Skeletal muscle tissue (tissue), 3 donors: ENCODE measurements at regions not wholly inside any gene's neighbourhood (a gene's known extent, or its start where the extent isn't known, plus 50 kb on each side); places are given as distances from the start of the nearest gene placed in this dataset.

Experiments used
- H3K27ac ChIP-seq: one replicate; pipeline ENCODE4 v1.7.0; 2013; ENCODE audit warnings: mild to moderate bottlenecking, low read depth, low read length, inconsistent platforms
- H3K27me3 ChIP-seq, 3 donors: one replicate each; pipeline ENCODE4 v1.7.0; 2013; ENCODE audit warnings: low read length in 3 of 3; ENCODE audit not compliant: control insufficient read depth in 3 of 3, insufficient read depth in 3 of 3
- H3K36me3 ChIP-seq, 3 donors: one replicate each; pipeline ENCODE4 v1.7.0; 2013; ENCODE audit warnings: low read length in 3 of 3; ENCODE audit not compliant: control insufficient read depth in 3 of 3, insufficient read depth in 3 of 3
- H3K4me1 ChIP-seq, 3 donors: one replicate each; pipeline ENCODE4 v1.7.0; 2013; ENCODE audit warnings: low read length in 3 of 3, mild to moderate bottlenecking in 3 of 3; ENCODE audit not compliant: control insufficient read depth in 3 of 3, insufficient read depth in 3 of 3
- H3K4me3 ChIP-seq, 3 donors: one replicate each; pipeline ENCODE4 v1.7.0; 2013; ENCODE audit warnings: low read length in 3 of 3
- H3K9ac ChIP-seq, 3 donors: one replicate each; pipeline ENCODE4 v1.7.0; 2013; ENCODE audit warnings: low read length in 3 of 3, mild to moderate bottlenecking in 3 of 3, moderate library complexity in 2 of 3, low read depth in 1 of 3
- H3K9me3 ChIP-seq, 3 donors: one replicate each; pipeline ENCODE4 v1.7.0; 2013; ENCODE audit warnings: low read length in 3 of 3; ENCODE audit not compliant: control insufficient read depth in 3 of 3
- donor health status: Osteomylitis.

DNA sequence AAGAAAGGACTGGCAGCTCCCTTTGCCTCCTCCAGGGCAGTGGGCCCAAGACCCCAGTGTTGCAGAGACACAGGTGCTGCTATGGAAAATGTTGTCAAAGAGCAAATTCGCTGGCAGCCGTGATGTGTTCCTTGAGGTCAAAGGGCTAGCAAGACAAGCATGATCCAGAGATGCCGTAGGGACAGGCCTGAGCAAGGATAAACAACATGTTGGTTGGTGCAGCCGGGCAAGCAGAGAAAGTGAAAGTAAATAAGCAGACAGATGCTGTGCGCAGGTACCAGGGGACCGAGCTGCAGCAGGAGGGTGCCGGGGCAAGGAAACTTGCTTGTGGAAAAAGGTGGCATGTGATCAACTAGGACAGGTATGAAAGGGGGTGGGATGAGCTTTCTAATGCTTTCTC is 125.5 kb upstream of the NECTIN1 start:
- Histone ChIP-seq H3K9me3 (no peaks in the 10 kb centered on the region), H3K9ac (no peak overlapping the region), H3K27ac (no peak overlapping the region), H3K36me3 (no peaks in the 10 kb centered on the region), H3K4me1 (peaks cover 0 to 2% (median 0%) of the 10 kb centered on the region in 3 donors), H3K27me3 (peaks cover 10 to 25% (median 25%) of the 10 kb centered on the region in 3 donors), H3K4me3 (no peak overlapping the region)

DNA sequence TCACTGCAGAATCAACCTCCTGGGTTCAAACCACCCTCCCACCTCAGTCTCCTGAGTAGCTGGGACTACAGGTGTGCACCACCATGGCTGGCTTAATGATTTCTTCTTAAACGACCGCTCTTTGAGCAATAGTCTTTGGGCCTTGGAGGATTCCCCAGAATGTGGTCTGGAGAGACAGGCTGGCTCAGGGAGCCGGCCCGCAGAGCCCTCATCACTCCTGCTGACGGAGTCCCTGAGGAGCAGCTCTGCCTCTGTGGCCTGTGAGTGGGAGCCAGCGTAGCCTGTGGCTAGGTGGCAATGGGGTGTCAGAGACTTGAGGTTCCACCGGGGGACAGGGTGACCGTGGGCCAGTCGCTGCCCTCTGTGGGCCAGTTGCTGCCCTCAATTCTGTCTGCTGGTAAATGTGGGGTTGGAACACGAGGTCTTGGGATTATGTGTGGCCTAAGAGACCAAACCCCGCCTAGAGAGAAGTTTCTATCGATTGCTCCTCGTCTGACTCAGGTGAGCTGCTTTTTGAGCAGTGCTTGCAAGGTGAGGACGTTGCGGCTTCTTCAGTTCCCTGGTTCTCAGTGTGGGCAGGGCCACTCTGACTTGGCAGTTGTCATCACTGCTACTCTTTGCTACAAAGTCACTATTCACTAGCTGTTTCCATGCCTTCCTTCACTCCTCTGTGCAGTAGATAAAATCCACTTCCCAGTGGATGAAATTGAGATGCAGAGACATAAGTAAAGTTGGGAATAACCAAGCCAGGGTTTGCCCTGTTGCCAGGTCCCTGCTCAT is 124.8 kb upstream of the NECTIN1 start:
- no peak overlapping the region for H3K4me3 ChIP-seq
- H3K9ac ChIP-seq, result no peak overlapping the region
- no peaks in the 10 kb centered on the region for H3K9me3 ChIP-seq
- peaks cover 0 to 2% (median 0%) of the 10 kb centered on the region in 3 donors for H3K4me1 ChIP-seq
- no peak overlapping the region for H3K27ac ChIP-seq
- H3K36me3 ChIP-seq, result no peaks in the 10 kb centered on the region
- peaks cover 4 to 22% (median 20%) of the 10 kb centered on the region in 3 donors for H3K27me3 ChIP-seq

DNA sequence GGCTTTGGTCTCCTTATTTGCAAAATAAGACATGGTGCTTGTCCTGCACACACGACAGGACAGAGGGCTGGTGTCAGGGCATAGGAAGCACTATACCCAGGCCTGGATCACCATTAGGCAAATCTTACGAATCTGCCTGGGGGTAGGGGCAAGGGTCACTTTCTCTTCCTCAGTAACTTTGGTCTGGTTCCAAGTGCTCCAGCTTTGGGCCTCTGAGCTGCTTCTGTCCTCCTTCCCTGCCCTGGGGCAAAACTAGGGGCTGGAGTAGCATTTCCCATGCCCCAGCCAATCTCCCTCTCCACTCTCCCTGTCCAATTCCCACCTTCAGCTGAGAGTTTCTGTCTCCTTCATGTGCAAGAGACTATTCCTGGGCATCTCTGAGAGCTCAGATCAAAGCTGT is 123.7 kb upstream of the NECTIN1 start:
- Histone ChIP-seq H3K9ac (no peak overlapping the region), H3K27me3 (peaks cover 4 to 15% (median 14%) of the 10 kb centered on the region in 3 donors), H3K4me1 (peaks cover 0 to 2% (median 0%) of the 10 kb centered on the region in 3 donors), H3K4me3 (no peak overlapping the region), H3K27ac (no peak overlapping the region), H3K9me3 (no peaks in the 10 kb centered on the region), H3K36me3 (no peaks in the 10 kb centered on the region)

DNA sequence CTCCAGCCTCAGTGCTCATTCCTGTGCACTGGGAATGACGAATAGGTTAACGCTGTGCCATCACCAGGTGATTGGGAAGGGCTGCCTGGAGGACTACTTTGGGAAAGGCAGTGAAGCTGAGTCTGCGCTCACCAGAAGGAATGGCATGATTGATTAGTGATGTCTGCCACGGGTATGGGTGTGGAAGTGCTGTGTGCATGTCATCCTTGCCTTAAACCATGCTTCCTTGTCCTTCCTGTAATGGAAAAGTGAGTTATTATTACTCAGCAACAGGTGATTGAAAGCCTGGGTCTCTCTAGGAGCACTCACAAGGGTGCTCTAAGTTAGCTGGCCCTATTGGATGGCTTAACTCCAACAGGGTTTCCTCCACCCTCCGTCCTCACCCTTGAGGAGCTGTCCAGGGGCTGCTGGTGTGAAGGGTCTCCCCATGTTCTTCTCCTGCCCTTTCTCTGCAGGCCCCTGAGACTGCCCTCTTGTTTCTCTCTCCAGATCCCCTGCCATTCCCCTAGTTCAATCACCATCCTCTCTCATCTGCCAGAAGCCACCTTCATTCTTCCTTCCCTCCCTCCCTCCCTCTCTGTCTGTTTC is 121.9 kb upstream of the NECTIN1 start:
- Histone ChIP-seq H3K4me3 (no peak overlapping the region), H3K4me1 (peaks cover 0 to 2% (median 0%) of the 10 kb centered on the region in 3 donors), H3K27ac (no peak overlapping the region), H3K27me3 (peaks cover 6 to 19% (median 17%) of the 10 kb centered on the region in 3 donors), H3K36me3 (no peaks in the 10 kb centered on the region), H3K9ac (no peak overlapping the region), H3K9me3 (peaks cover 3 to 7% (median 5%) of the 10 kb centered on the region in 3 donors)

DNA sequence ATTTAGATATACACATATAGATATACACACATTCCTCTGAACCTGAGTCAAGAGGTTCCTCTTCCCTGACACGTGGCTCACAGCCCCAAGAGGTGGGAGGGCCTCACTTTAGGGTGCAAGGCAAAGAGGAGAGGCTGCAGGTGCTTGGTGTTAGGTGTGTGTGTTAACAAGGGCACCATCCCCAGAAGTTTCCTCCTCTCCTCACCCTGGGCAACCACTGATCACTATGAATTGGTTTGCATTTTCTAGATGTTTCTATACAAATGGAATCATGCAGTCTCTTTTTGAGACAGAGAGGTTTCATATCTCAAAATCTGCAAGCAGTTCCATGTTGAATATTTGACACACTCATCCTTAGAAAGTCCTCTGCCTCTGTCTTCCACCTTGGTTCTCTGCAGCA is 120.9 kb upstream of the NECTIN1 start:
- Histone ChIP-seq H3K9me3 (peaks cover 3 to 9% (median 8%) of the 10 kb centered on the region in 3 donors), H3K4me3 (no peak overlapping the region), H3K36me3 (no peaks in the 10 kb centered on the region), H3K27ac (no peak overlapping the region), H3K4me1 (peaks cover 0 to 2% (median 0%) of the 10 kb centered on the region in 3 donors), H3K9ac (no peak overlapping the region), H3K27me3 (peaks cover 6 to 25% (median 19%) of the 10 kb centered on the region in 3 donors)

DNA sequence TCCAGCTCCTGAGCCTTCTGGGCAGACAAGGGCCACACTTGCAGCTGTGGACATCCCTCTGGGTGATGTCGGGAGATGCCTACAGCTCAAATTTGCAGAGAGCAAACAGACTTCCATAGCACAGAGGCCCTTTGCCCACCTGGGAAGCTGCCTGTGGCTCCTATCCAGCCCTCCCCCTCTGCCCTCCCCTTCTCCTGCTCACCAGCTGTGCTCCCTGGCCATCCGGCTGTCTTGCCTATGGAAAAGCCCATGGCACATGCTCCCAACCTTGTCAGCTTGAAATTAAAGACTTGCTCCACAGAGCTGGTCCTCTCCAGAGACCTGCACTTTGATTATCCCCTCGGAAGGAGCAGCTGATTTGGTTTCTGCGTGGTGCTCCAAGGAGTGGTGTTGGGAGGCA is 118.9 kb upstream of the NECTIN1 start:
- Histone ChIP-seq H3K4me1 (no peaks in the 10 kb centered on the region), H3K27me3 (peaks cover 6 to 25% (median 23%) of the 10 kb centered on the region in 3 donors), H3K36me3 (no peaks in the 10 kb centered on the region), H3K27ac (no peak overlapping the region), H3K9me3 (peaks cover 3 to 9% (median 8%) of the 10 kb centered on the region in 3 donors), H3K4me3 (no peak overlapping the region), H3K9ac (no peak overlapping the region)

DNA sequence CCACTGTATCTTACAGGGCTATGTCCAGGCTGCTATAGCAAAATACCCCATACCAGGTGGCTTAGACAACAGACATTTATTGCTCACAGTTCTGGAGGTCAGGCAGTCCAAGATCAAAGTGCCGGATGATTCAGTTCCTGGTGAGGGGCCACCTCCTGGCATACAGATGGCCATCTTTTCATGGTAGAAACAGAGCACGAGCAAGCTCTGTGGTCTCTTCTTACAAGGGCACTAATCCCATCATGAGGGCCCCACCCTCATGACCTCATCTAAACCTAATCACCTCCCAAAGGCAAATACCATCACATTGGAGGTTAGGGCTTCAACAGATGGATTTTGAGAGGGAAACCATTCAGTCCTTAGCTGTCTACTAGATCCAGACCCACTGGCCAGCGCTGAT is 117.4 kb upstream of the NECTIN1 start:
- H3K27me3 ChIP-seq, result peaks cover 9 to 23% (median 20%) of the 10 kb centered on the region in 3 donors
- peaks cover 3 to 9% (median 8%) of the 10 kb centered on the region in 3 donors for H3K9me3 ChIP-seq
- no peaks in the 10 kb centered on the region for H3K36me3 ChIP-seq
- H3K4me3 ChIP-seq, result no peak overlapping the region
- no peak overlapping the region for H3K9ac ChIP-seq
- no peaks in the 10 kb centered on the region for H3K4me1 ChIP-seq
- no peak overlapping the region for H3K27ac ChIP-seq

DNA sequence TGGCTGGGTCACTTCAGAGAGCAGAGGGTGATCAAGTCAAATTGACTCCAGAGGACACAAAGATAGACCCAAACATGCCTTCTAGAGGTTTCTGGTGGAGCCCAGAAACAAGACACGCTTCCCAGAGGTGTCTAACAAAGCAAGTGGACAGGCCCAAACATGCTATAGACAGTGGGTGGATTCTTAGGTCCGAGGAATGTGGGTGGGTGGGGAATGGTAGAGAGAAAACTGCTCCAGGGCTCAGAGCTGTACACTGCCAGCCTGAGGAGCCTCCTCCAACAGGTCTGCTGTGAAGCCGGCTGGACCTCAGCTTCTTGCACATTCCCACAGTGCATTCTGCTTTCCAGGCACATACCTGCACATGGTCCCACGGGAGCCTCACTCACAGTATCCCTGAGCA is 116.8 kb upstream of the NECTIN1 start:
- Histone ChIP-seq H3K4me3 (no peak overlapping the region), H3K9me3 (peaks cover 3 to 9% (median 8%) of the 10 kb centered on the region in 3 donors), H3K27ac (no peak overlapping the region), H3K36me3 (no peaks in the 10 kb centered on the region), H3K27me3 (peaks cover 6 to 24% (median 23%) of the 10 kb centered on the region in 3 donors), H3K9ac (no peak overlapping the region), H3K4me1 (no peaks in the 10 kb centered on the region)

DNA sequence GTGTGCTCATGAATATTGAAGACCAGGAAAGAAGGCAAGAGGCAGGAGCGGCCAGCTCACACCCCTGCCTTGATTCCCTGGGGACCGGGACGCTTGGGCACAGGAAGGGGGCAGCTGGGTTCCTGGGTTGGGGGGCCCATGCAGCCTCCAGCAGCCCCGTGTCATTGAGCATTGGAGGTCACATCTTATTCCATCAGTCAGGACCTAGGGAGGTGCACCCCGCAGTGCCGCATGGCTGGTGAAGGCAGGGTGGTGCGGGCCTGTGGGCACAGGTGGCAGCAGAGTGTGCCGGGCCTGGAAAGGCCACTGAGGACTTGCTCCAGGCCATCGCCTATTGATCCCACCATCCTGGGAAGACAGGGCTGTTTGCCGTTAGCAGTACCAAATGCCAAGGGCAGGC is 116.3 kb upstream of the NECTIN1 start:
- H3K4me1 ChIP-seq, result no peaks in the 10 kb centered on the region
- H3K27ac ChIP-seq, result no peak overlapping the region
- H3K9me3 ChIP-seq, result peaks cover 3 to 9% (median 8%) of the 10 kb centered on the region in 3 donors

DNA sequence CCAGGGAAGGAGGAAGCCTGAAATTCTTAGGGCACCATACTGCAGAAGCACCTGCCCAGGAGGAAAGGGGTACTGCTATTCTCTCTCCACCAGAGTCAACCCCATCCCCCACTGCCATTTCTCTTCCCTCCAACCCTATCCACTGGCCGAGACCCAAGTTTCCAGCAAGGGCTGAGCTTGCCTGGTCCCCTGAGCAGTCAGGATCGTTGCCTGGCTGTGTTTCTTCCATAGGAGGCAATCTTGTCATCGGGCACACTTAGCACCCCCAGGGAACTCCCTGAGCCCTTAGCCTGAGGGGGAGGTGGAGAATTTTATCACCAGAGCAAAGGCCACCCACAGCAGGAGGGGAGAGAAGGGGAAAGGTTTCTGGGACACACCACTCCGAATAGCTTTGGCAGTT is 115.8 kb upstream of the NECTIN1 start:
- H3K9me3 ChIP-seq, result peaks cover 3 to 9% (median 8%) of the 10 kb centered on the region in 3 donors
- H3K36me3 ChIP-seq, result no peaks in the 10 kb centered on the region
- no peak overlapping the region for H3K4me3 ChIP-seq
- no peaks in the 10 kb centered on the region for H3K4me1 ChIP-seq
- peaks cover 5 to 29% (median 24%) of the 10 kb centered on the region in 3 donors for H3K27me3 ChIP-seq
- no peak overlapping the region for H3K9ac ChIP-seq
- H3K27ac ChIP-seq, result no peak overlapping the region

More for the DNA sequence above, 116.3 kb upstream of the NECTIN1 start:
- Histone ChIP-seq H3K9ac (no peak overlapping the region), H3K27me3 (peaks cover 5 to 24% (median 24%) of the 10 kb centered on the region in 3 donors), H3K36me3 (no peaks in the 10 kb centered on the region), H3K4me3 (no peak overlapping the region)
